A549 (cell line): ENCODE measurements at regions not wholly inside any gene's neighbourhood (a gene's known extent, or its start where the extent isn't known, plus 50 kb on each side); places are given as distances from the start of the nearest gene placed in this dataset.

Source experiments
- CHD2 ChIP-seq: fragments of 150-350 bp; IDR thresholded peaks from 2 replicates; pipeline ENCODE4 v1.6.1; 2014; ENCODE audit warnings: low read length; ENCODE audit not compliant: partially characterized antibody
- CTCF ChIP-seq: fragments of >200 bp; sonication (Bioruptor Twin); formaldehyde crosslinking; IDR thresholded peaks from 3 replicates; pipeline ENCODE4 v1.5.1; 2016
- ELK1 ChIP-seq: fragments of 150-350 bp; IDR thresholded peaks from 2 replicates; pipeline ENCODE4 v1.6.1; 2014; ENCODE audit warnings: low read depth, mild to moderate bottlenecking, low read length
- KDM1A ChIP-seq: fragments of 200-600 bp; sonication (generic); IDR thresholded peaks from 2 replicates; pipeline ENCODE4 v1.6.1; 2016; ENCODE audit warnings: low read depth, mild to moderate bottlenecking
- PHF8 ChIP-seq: fragments of 200-600 bp; sonication (generic); IDR thresholded peaks from 2 replicates; pipeline ENCODE4 v1.6.1; 2016; ENCODE audit warnings: low read depth, mild to moderate bottlenecking, antibody characterized with exemption, moderate library complexity, borderline replicate concordance
- POLR2A ChIP-seq: IDR thresholded peaks from 2 replicates; pipeline ENCODE4 v1.6.1; 2012; ENCODE audit warnings: mild to moderate bottlenecking, low read length
- RAD21 ChIP-seq, 2 experiments: fragments of >200 bp in 1 of 2; sonication (Bioruptor Twin) in 1 of 2; formaldehyde crosslinking in 1 of 2; IDR thresholded peaks in 1 of 2; conservative IDR thresholded peaks in 1 of 2; 2 replicates in 1 of 2; 3 replicates in 1 of 2; pipeline ENCODE4 v1.6.1; 2012 to 2018; ENCODE audit warnings: inconsistent platforms in 1 of 2
- RFX5 ChIP-seq: fragments of 450-650 bp; IDR thresholded peaks from 2 replicates; pipeline ENCODE4 v1.7.1; 2014; ENCODE audit warnings: antibody characterized with exemption, mild to moderate bottlenecking, moderate library complexity
- USF2 ChIP-seq: fragments of 450-650 bp; IDR thresholded peaks from 2 replicates; pipeline ENCODE4 v1.6.1; 2014; ENCODE audit warnings: antibody characterized with exemption

GRCh38 chr5:27571681-27572080 lies 533.3 kb upstream of the CDH9 start:
- no peak for TF ChIP-seq PHF8
- no peak for TF ChIP-seq ELK1
- TF ChIP-seq CTCF: no peak
- TF ChIP-seq RAD21 (conservative IDR thresholded peaks at IDR 0.05 in 1 of 2, IDR thresholded peaks at IDR 0.05 in 1 of 2): no peak
- no peak for TF ChIP-seq RFX5
- TF ChIP-seq POLR2A: no peak
- no peak for TF ChIP-seq KDM1A
- no peak for TF ChIP-seq USF2
- TF ChIP-seq CHD2: no peak
